ENCODE measurements at regions not wholly inside any gene's neighbourhood (a gene's known extent, or its start where the extent isn't known, plus 50 kb on each side); places are given as distances from the start of the nearest gene placed in this dataset.

DNA sequence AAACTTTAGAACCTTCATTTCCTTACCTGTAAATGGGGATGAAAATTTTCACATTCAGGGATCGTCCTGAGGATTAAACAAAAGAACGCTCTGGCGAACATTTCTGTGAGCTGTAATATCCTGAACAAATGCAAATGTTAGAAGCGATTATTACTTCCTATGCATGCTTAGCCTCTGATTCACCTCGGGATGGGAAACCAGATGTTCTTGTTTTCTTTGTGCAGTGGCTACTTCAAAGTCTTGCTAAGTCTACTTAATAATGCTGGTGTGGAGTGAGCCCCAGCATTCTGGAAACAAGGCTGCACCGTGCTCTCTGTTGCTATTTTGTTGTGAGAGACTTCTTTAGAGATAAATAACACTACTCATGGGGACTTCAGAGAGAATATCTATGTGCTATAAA is 119.1 kb upstream of the PELI1 start:
- Histone ChIP-seq H3K4me1 (ENCODE audit: low read length) (peaks cover 44% of the 10 kb centered on the region), H4K20me1 (ENCODE audit: insufficient read depth, low read length) (no peaks in the 10 kb centered on the region), H3K4me2 (ENCODE audit: low read depth, low read length) (peak overlapping the region; percentile 5; the same call in 1 of the 2 replicates), H3K4me3 (ENCODE audit: low read length) (no peak overlapping the region), H3F3A (ENCODE audit: insufficient read depth, low read length) (peaks cover 18% of the 10 kb centered on the region), H3K9ac (ENCODE audit: low read length) (no peak overlapping the region), H3K79me2 (ENCODE audit: low read length) (no peaks in the 10 kb centered on the region), H3K27me3 (replicated peaks; ENCODE audit: insufficient read depth, low read length) (no peaks in the 10 kb centered on the region), H3K9me3 (replicated peaks; ENCODE audit: insufficient read depth, low read length) (no peaks in the 10 kb centered on the region), H2AFZ (ENCODE audit: low read length) (no peak overlapping the region), H3K9me2 (replicated peaks; ENCODE audit: insufficient read depth, low read length) (no peaks in the 10 kb centered on the region), H3K27ac (ENCODE audit: low read length) (0 out of 2 replicates have a peak overlapping the region, but pooled peaks have one; percentile 5), H3K36me3 (replicated peaks; ENCODE audit: insufficient read depth, low read length) (no peaks in the 10 kb centered on the region)
- TF ChIP-seq EZH2phosphoT487 (IDR thresholded peaks at IDR 0.05; ENCODE audit: low read length) (no peak), EZH2 (optimal IDR thresholded peaks at IDR 0.05; ENCODE audit: low read depth, low read length) (no peak)
- TF ChIP-seq, protein P1, sequence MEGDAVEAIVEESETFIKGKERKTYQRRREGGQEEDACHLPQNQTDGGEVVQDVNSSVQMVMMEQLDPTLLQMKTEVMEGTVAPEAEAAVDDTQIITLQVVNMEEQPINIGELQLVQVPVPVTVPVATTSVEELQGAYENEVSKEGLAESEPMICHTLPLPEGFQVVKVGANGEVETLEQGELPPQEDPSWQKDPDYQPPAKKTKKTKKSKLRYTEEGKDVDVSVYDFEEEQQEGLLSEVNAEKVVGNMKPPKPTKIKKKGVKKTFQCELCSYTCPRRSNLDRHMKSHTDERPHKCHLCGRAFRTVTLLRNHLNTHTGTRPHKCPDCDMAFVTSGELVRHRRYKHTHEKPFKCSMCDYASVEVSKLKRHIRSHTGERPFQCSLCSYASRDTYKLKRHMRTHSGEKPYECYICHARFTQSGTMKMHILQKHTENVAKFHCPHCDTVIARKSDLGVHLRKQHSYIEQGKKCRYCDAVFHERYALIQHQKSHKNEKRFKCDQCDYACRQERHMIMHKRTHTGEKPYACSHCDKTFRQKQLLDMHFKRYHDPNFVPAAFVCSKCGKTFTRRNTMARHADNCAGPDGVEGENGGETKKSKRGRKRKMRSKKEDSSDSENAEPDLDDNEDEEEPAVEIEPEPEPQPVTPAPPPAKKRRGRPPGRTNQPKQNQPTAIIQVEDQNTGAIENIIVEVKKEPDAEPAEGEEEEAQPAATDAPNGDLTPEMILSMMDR (IDR thresholded peaks at IDR 0.05; ENCODE audit: low read length) = no peak
- peak; percentile 40 for DNase-seq

GRCh38 chr2:64267699-64268098 is 123.5 kb upstream of the PELI1 start:
- no peaks in the 10 kb centered on the region for H3K9me2 ChIP-seq (replicated peaks; ENCODE audit: insufficient read depth, low read length)
- no peak overlapping the region for H3K4me2 ChIP-seq (ENCODE audit: low read depth, low read length)
- H3K79me2 ChIP-seq (ENCODE audit: low read length) = no peaks in the 10 kb centered on the region
- DNase-seq = no peak
- H3K9ac ChIP-seq (ENCODE audit: low read length) = no peak overlapping the region
- H3K27me3 ChIP-seq (replicated peaks; ENCODE audit: insufficient read depth, low read length) = no peaks in the 10 kb centered on the region
- no peak overlapping the region for H3K27ac ChIP-seq (ENCODE audit: low read length)
- peaks cover 8% of the 10 kb centered on the region for H3F3A ChIP-seq (ENCODE audit: insufficient read depth, low read length)
- H3K4me1 ChIP-seq (ENCODE audit: low read length) = peaks cover 38% of the 10 kb centered on the region
- H3K4me3 ChIP-seq (ENCODE audit: low read length) = no peak overlapping the region
- H3K36me3 ChIP-seq (replicated peaks; ENCODE audit: insufficient read depth, low read length) = no peaks in the 10 kb centered on the region
- no peak overlapping the region for H2AFZ ChIP-seq (ENCODE audit: low read length)
- no peaks in the 10 kb centered on the region for H4K20me1 ChIP-seq (ENCODE audit: insufficient read depth, low read length)
- TF ChIP-seq EZH2 (optimal IDR thresholded peaks at IDR 0.05; ENCODE audit: low read depth, low read length) = no peak
- TF ChIP-seq, protein P1 (IDR thresholded peaks at IDR 0.05; ENCODE audit: low read length) = no peak
- no peak for TF ChIP-seq EZH2phosphoT487 (IDR thresholded peaks at IDR 0.05; ENCODE audit: low read length)
- H3K9me3 ChIP-seq (replicated peaks; ENCODE audit: insufficient read depth, low read length) = no peaks in the 10 kb centered on the region

- Histone ChIP-seq H3K79me2 (ENCODE audit: low read length) (no peaks in the 10 kb centered on the region), H4K20me1 (ENCODE audit: insufficient read depth, low read length) (no peaks in the 10 kb centered on the region), H3K4me3 (ENCODE audit: low read length) (no peak overlapping the region), H3K9ac (ENCODE audit: low read length) (no peak overlapping the region), H3K27me3 (replicated peaks; ENCODE audit: insufficient read depth, low read length) (no peaks in the 10 kb centered on the region), H3F3A (ENCODE audit: insufficient read depth, low read length) (peaks cover 16% of the 10 kb centered on the region), H3K36me3 (replicated peaks; ENCODE audit: insufficient read depth, low read length) (no peaks in the 10 kb centered on the region), H3K9me3 (replicated peaks; ENCODE audit: insufficient read depth, low read length) (no peaks in the 10 kb centered on the region), H3K9me2 (replicated peaks; ENCODE audit: insufficient read depth, low read length) (no peaks in the 10 kb centered on the region), H3K27ac (ENCODE audit: low read length) (no peak overlapping the region), H2AFZ (ENCODE audit: low read length) (no peak overlapping the region), H3K4me1 (ENCODE audit: low read length) (peaks cover 38% of the 10 kb centered on the region), H3K4me2 (ENCODE audit: low read depth, low read length) (no peak overlapping the region)
- TF ChIP-seq, protein P1 (IDR thresholded peaks at IDR 0.05; ENCODE audit: low read length) = no peak
- TF ChIP-seq EZH2phosphoT487 (IDR thresholded peaks at IDR 0.05; ENCODE audit: low read length) (no peak), EZH2 (optimal IDR thresholded peaks at IDR 0.05; ENCODE audit: low read depth, low read length) (no peak)
- no peak for DNase-seq
Measured at GRCh38 chr2:64268330-64269048, 124.3 kb upstream of the PELI1 start.
